CD14-positive monocyte (primary cell): ENCODE measurements at regions not wholly inside any gene's neighbourhood (a gene's known extent, or its start where the extent isn't known, plus 50 kb on each side); places are given as distances from the start of the nearest gene placed in this dataset.
"Not testable (repeated sequence)": the region's sequence is repeated elsewhere in the genome, so short reads cannot be mapped to it uniquely, and the experiment has no call there.

Source experiments
- DNase-seq, 3 donors: peaks; one replicate each; pipeline ENCODE4 v3.0.0-alpha.2; 2011 to 2022
- H2AFZ ChIP-seq: 2 replicates; pipeline ENCODE4 v1.6.0; 2012; ENCODE audit warnings: mild to moderate bottlenecking, low read depth, low read length, inconsistent platforms; ENCODE audit not compliant: insufficient read depth, poor library complexity, severe bottlenecking
- H3K27ac ChIP-seq, 2 donors: 1 replicate in 1 of 2; 2 replicates in 1 of 2; pipeline ENCODE4 v1.5.1; 2012 to 2013; ENCODE audit warnings: low read length in 2 of 2, control low read depth in 1 of 2, inconsistent platforms in 1 of 2, low read depth in 1 of 2, mild to moderate bottlenecking in 1 of 2
- H3K27me3 ChIP-seq, 2 donors: one replicate each; pipeline versions ENCODE4 v1.6.0 to v1.6.1; 2011 to 2013; ENCODE audit warnings: low read length in 2 of 2; ENCODE audit not compliant: control insufficient read depth in 2 of 2, insufficient read depth in 2 of 2
- H3K36me3 ChIP-seq, 2 donors: replicated peaks in 1 of 2; 1 replicate in 1 of 2; 2 replicates in 1 of 2; pipeline versions ENCODE4 v1.5.1 to v1.6.1; 2012 to 2013; ENCODE audit warnings: low read length in 2 of 2, control low read depth in 1 of 2, inconsistent platforms in 1 of 2, mild to moderate bottlenecking in 1 of 2; ENCODE audit not compliant: insufficient read depth in 2 of 2, control insufficient read depth in 1 of 2
- H3K4me1 ChIP-seq, 2 donors: 1 replicate in 1 of 2; 2 replicates in 1 of 2; pipeline versions ENCODE4 v1.5.1 to v1.6.1; 2012 to 2013; ENCODE audit warnings: low read length in 2 of 2, control low read depth in 1 of 2, inconsistent platforms in 1 of 2, mild to moderate bottlenecking in 1 of 2, moderate library complexity in 1 of 2; ENCODE audit not compliant: insufficient read depth in 2 of 2, control insufficient read depth in 1 of 2
- H3K4me2 ChIP-seq: replicated peaks from 2 replicates; pipeline ENCODE3; 2012; ENCODE audit warnings: low read length, moderate library complexity, mild to moderate bottlenecking; ENCODE audit not compliant: poor library complexity, severe bottlenecking; ENCODE audit errors: extremely low read depth
- H3K4me3 ChIP-seq, 3 experiments: fragments of 200-600 bp in 1 of 3; sonication (generic) in 1 of 3; replicated peaks in 1 of 3; 1 replicate in 2 of 3; 2 replicates in 1 of 3; pipeline ENCODE4 v1.5.1; 2011 to 2013; ENCODE audit warnings: low read length in 3 of 3, mild to moderate bottlenecking in 3 of 3, control low read depth in 2 of 3, low read depth in 2 of 3, inconsistent platforms in 1 of 3, moderate library complexity in 1 of 3
- H3K79me2 ChIP-seq: 2 replicates; pipeline ENCODE4 v1.6.0; 2012; ENCODE audit warnings: mild to moderate bottlenecking, control low read depth, inconsistent platforms, low read length, moderate library complexity; ENCODE audit not compliant: insufficient read depth
- H3K9ac ChIP-seq: 2 replicates; pipeline ENCODE4 v1.6.0; 2017; ENCODE audit warnings: low read length, mild to moderate bottlenecking; ENCODE audit not compliant: insufficient read depth, poor library complexity, severe bottlenecking
- H3K9me3 ChIP-seq, 2 donors: replicated peaks in 1 of 2; 1 replicate in 1 of 2; 2 replicates in 1 of 2; pipeline versions ENCODE4 v1.5.1 to v1.6.1; 2012 to 2013; ENCODE audit warnings: low read length in 2 of 2, control low read depth in 1 of 2; ENCODE audit not compliant: control insufficient read depth in 1 of 2, insufficient read depth in 1 of 2
- H4K20me1 ChIP-seq: 2 replicates; pipeline ENCODE4 v1.6.0; 2012; ENCODE audit warnings: mild to moderate bottlenecking, low read length, control low read depth, moderate library complexity; ENCODE audit not compliant: insufficient read depth
- H3K27ac Mint-ChIP-seq, 7 donors: one replicate each; pipeline ENCODE4 v1.8.0; 2020; ENCODE audit warnings: mild to moderate bottlenecking in 7 of 7, mixed read lengths in 7 of 7, moderate library complexity in 6 of 7, inconsistent platforms in 2 of 7
- H3K27me3 Mint-ChIP-seq, 3 donors: one replicate each; pipeline ENCODE4 v1.8.0; 2021 to 2022; ENCODE audit warnings: low read depth in 3 of 3, mild to moderate bottlenecking in 3 of 3, mixed read lengths in 3 of 3, moderate library complexity in 3 of 3, inconsistent platforms in 1 of 3
- H3K36me3 Mint-ChIP-seq, 2 donors: one replicate each; pipeline ENCODE4 v1.8.0; 2020; ENCODE audit warnings: mixed read lengths in 2 of 2, inconsistent platforms in 1 of 2, mild to moderate bottlenecking in 1 of 2
- H3K4me1 Mint-ChIP-seq: one replicate; pipeline ENCODE4 v1.8.0; 2020; ENCODE audit warnings: mild to moderate bottlenecking, mixed read lengths
- H3K4me3 Mint-ChIP-seq, 2 donors: one replicate each; pipeline ENCODE4 v1.8.0; 2020; ENCODE audit warnings: mild to moderate bottlenecking in 2 of 2, mixed read lengths in 2 of 2, moderate library complexity in 1 of 2
- H3K9me3 Mint-ChIP-seq, 7 donors: one replicate each; pipeline ENCODE4 v1.8.0; 2020 to 2022; ENCODE audit warnings: mixed read lengths in 7 of 7, mild to moderate bottlenecking in 6 of 7, moderate library complexity in 6 of 7, inconsistent platforms in 2 of 7
- CTCF ChIP-seq: fragments of 200-600 bp; IDR thresholded peaks from one replicate; pipeline ENCODE4 v1.8.0; 2022; ENCODE audit warnings: antibody characterized with exemption, mild to moderate bottlenecking
- WGBS: methylation state at CpG from one replicate; pipeline ENCODE4 v1.1.5; 2013; ENCODE audit warnings: missing lambda C conversion rate; ENCODE audit not compliant: insufficient coverage; 5-methylcytosine and 5-hydroxymethylcytosine counted together
- intact Hi-C, 2 donors: fragments of 100-400 bp; cut with micrococcal nuclease; formaldehyde crosslinking; loops; one replicate each; pipeline versions ENCODE4 v1.15.0 to v1.15.1; 2023

- no peak overlapping the region for H3K4me3 ChIP-seq
- H3K4me3 Mint-ChIP-seq, result no peak overlapping the region
- no peak overlapping the region for H3K9ac ChIP-seq
- no peaks in the 10 kb centered on the region for H4K20me1 ChIP-seq
- H3K4me2 ChIP-seq, result no peak overlapping the region
- no peak overlapping the region for H2AFZ ChIP-seq
- DNase-seq, result no peak
- H3K36me3 Mint-ChIP-seq, result no peaks in the 10 kb centered on the region
- 70% methylated on average over 2 of the region's 7 CpGs for WGBS
- no peaks in the 10 kb centered on the region for H3K36me3 ChIP-seq
- no peak overlapping the region for H3K27ac ChIP-seq
- no peaks in the 10 kb centered on the region for H3K4me1 Mint-ChIP-seq
- TF ChIP-seq CTCF, result no peak
- H3K4me1 ChIP-seq, result no peaks in the 10 kb centered on the region
- intact Hi-C loops, result no loop called here
- H3K27ac Mint-ChIP-seq, result no peak overlapping the region
- no peaks in the 10 kb centered on the region for H3K79me2 ChIP-seq
- H3K9me3 ChIP-seq, result no peaks in the 10 kb centered on the region
- no peaks in the 10 kb centered on the region for H3K27me3 Mint-ChIP-seq
- peaks cover 0 to 6% (median 1%) of the 10 kb centered on the region in 7 donors for H3K9me3 Mint-ChIP-seq
- no peaks in the 10 kb centered on the region for H3K27me3 ChIP-seq
Observed at GRCh38 chr12:82627799-82628198, 58.9 kb upstream of the TMTC2 start.

- DNase-seq, H3K9ac ChIP-seq, H3K27ac ChIP-seq, H3K4me1 ChIP-seq, H3K4me3 Mint-ChIP-seq, H3K4me1 Mint-ChIP-seq, H3K79me2 ChIP-seq, H3K9me3 ChIP-seq, H3K4me3 ChIP-seq, H3K36me3 Mint-ChIP-seq, H3K27me3 ChIP-seq, H3K4me2 ChIP-seq, H4K20me1 ChIP-seq, intact Hi-C loops, H3K27ac Mint-ChIP-seq, H2AFZ ChIP-seq, H3K36me3 ChIP-seq, H3K27me3 Mint-ChIP-seq: not testable (repeated sequence)
- WGBS, result 78% methylated on average over 6 of the region's 8 CpGs
- H3K9me3 Mint-ChIP-seq, result peaks cover 3 to 13% (median 9%) of the 10 kb centered on the region in 7 donors
Observed at GRCh38 chr12:82634495-82635258, 52.0 kb upstream of the TMTC2 start.
